Esophagus muscularis mucosa (tissue), 4 donors: ENCODE measurements at regions not wholly inside any gene's neighbourhood (a gene's known extent, or its start where the extent isn't known, plus 50 kb on each side); places are given as distances from the start of the nearest gene placed in this dataset.

Experiments used
- DNase-seq: peaks from one replicate; pipeline ENCODE4 v3.0.0-alpha.2; 2017; ENCODE audit errors: extremely low spot score
- H3K27ac ChIP-seq, 4 donors: fragments of 200-600 bp; sonication (generic); replicated peaks in 1 of 4; 1 replicate in 3 of 4; 2 replicates in 1 of 4; pipeline ENCODE4 v1.5.1; 2016 to 2019; ENCODE audit warnings: mild to moderate bottlenecking in 1 of 4
- H3K27me3 ChIP-seq, 4 donors: fragments of 200-600 bp; sonication (generic); one replicate each; pipeline versions ENCODE4 v1.5.1 to v1.6.0; 2016 to 2019
- H3K36me3 ChIP-seq, 4 donors: fragments of 200-600 bp; sonication (generic); one replicate each; pipeline ENCODE4 v1.5.1; 2016 to 2019
- H3K4me1 ChIP-seq, 4 donors: fragments of 200-600 bp; sonication (generic); one replicate each; pipeline ENCODE4 v1.5.1; 2016 to 2019
- H3K4me3 ChIP-seq, 4 donors: fragments of 200-600 bp; sonication (generic); 1 replicate in 2 of 4; 2 replicates in 2 of 4; pipeline ENCODE4 v1.5.1; 2016 to 2019; ENCODE audit warnings: mild to moderate bottlenecking in 4 of 4, moderate library complexity in 1 of 4
- H3K9me3 ChIP-seq, 4 donors: fragments of 200-600 bp; sonication (generic); 1 replicate in 3 of 4; 2 replicates in 1 of 4; pipeline ENCODE4 v1.5.1; 2016 to 2019
- CTCF ChIP-seq, 3 experiments: fragments of 200-600 bp in 2 of 3; fragments of 450-650 bp in 1 of 3; sonication (generic) in 2 of 3; IDR thresholded peaks; one replicate each; pipeline ENCODE4 v1.5.1; 2017 to 2019; ENCODE audit warnings: antibody characterized with exemption in 3 of 3, mild to moderate bottlenecking in 2 of 3, moderate library complexity in 1 of 3
- EP300 ChIP-seq: sonication (generic); formaldehyde crosslinking; IDR thresholded peaks from one replicate; pipeline ENCODE4 v1.6.1; 2017; ENCODE audit warnings: antibody characterized with exemption
- POLR2A ChIP-seq: fragments of 450-650 bp; IDR thresholded peaks from one replicate; pipeline ENCODE4 v1.6.1; 2017; ENCODE audit warnings: antibody characterized with exemption, moderate library complexity, mild to moderate bottlenecking, low read depth
- POLR2AphosphoS5 ChIP-seq, 2 donors: sonication (generic); formaldehyde crosslinking; IDR thresholded peaks; one replicate each; pipeline ENCODE4 v1.6.1; 2017; ENCODE audit warnings: antibody characterized with exemption in 2 of 2
- WGBS: methylation state at CpG from one replicate; pipeline ENCODE4 v1.1.5; 2018; 5-methylcytosine and 5-hydroxymethylcytosine counted together
- intact Hi-C: fragments of 100-400 bp; cut with DNase I; formaldehyde crosslinking; loops from one replicate; pipeline ENCODE4 v1.15.1; 2023

GRCh38 chr18:11387880-11388279 lies 221.5 kb upstream of the SLC35G4 start:
- no peaks in the 10 kb centered on the region for H3K27me3 ChIP-seq
- H3K4me1 ChIP-seq: peaks cover 0 to 3% (median 0%) of the 10 kb centered on the region in 4 donors
- no peaks in the 10 kb centered on the region for H3K9me3 ChIP-seq
- H3K27ac ChIP-seq: no peak overlapping the region
- intact Hi-C loops: no loop called here
- DNase-seq: no peak
- H3K36me3 ChIP-seq: no peaks in the 10 kb centered on the region
- WGBS: 51% methylated on average over 4 of the region's 4 CpGs
- H3K4me3 ChIP-seq: no peak overlapping the region
- TF ChIP-seq POLR2A (no peak), POLR2AphosphoS5 (IDR thresholded peaks at IDR 0.05) (no peak), CTCF (IDR thresholded peaks at IDR 0.05) (peak in 1 of 3 experiments; percentile 22), EP300 (no peak)

GRCh38 chr18:11383381-11383780 lies 226.0 kb upstream of the SLC35G4 start:
- no peak for TF ChIP-seq EP300
- TF ChIP-seq POLR2A: no peak
- TF ChIP-seq POLR2AphosphoS5 (IDR thresholded peaks at IDR 0.05): no peak
- no peak for TF ChIP-seq CTCF (IDR thresholded peaks at IDR 0.05)
- Histone ChIP-seq H3K36me3 (no peaks in the 10 kb centered on the region), H3K4me1 (peaks cover 0 to 3% (median 0%) of the 10 kb centered on the region in 4 donors), H3K9me3 (no peaks in the 10 kb centered on the region), H3K27me3 (no peaks in the 10 kb centered on the region), H3K4me3 (no peak overlapping the region), H3K27ac (no peak overlapping the region)
- no peak for DNase-seq
- WGBS: 0% methylated on average over 1 of the region's 1 CpG
- intact Hi-C loops: no loop called here

GRCh38 chr18:11380968-11381367 lies 228.4 kb upstream of the SLC35G4 start:
- Histone ChIP-seq H3K27ac (no peak overlapping the region), H3K4me1 (peaks cover 0 to 3% (median 0%) of the 10 kb centered on the region in 4 donors), H3K27me3 (no peaks in the 10 kb centered on the region), H3K4me3 (no peak overlapping the region), H3K9me3 (no peaks in the 10 kb centered on the region), H3K36me3 (no peaks in the 10 kb centered on the region)
- intact Hi-C loops: no loop called here
- TF ChIP-seq POLR2AphosphoS5 (IDR thresholded peaks at IDR 0.05) (no peak), EP300 (no peak), CTCF (IDR thresholded peaks at IDR 0.05) (no peak), POLR2A (no peak)
- 92% methylated on average over 2 of the region's 3 CpGs for WGBS
- no peak for DNase-seq

- DNase-seq: no peak
- H3K4me3 ChIP-seq: no peak overlapping the region
- no peak overlapping the region for H3K27ac ChIP-seq
- no peaks in the 10 kb centered on the region for H3K27me3 ChIP-seq
- H3K4me1 ChIP-seq: peaks cover 0 to 3% (median 0%) of the 10 kb centered on the region in 4 donors
- intact Hi-C loops: no loop called here
- no peaks in the 10 kb centered on the region for H3K9me3 ChIP-seq
- WGBS: 93% methylated on average over 10 of the region's 10 CpGs
- no peaks in the 10 kb centered on the region for H3K36me3 ChIP-seq
- TF ChIP-seq POLR2A (no peak), POLR2AphosphoS5 (IDR thresholded peaks at IDR 0.05) (no peak), CTCF (IDR thresholded peaks at IDR 0.05) (no peak), EP300 (no peak)
Observed at GRCh38 chr18:11379660-11380059, 229.7 kb upstream of the SLC35G4 start.
